ENCODE measurements at regions not wholly inside any gene's neighbourhood (a gene's known extent, or its start where the extent isn't known, plus 50 kb on each side); places are given as distances from the start of the nearest gene placed in this dataset.

DNA sequence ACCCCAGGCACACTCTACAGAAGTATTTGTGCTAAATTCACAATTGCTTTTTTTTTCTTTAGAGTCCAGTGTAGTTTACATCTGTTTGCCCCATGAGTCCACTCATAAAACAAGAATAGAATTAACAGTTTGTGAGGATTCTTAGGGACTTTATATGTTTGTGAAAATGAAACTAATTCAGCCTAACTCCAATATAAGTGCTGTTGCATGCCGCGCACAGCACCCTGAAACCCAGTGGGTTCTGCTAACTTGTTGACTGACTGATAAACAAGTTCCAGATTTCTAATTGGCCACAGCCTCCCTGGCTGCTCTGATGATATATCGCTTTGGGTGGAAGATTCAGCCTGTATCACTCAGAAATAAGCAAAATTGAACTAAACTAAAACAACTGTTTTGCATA is 561.4 kb downstream of the PKHD1 start:
- TF ChIP-seq CTCF (IDR thresholded peaks at IDR 0.05) (no peak), POLR2AphosphoS5 (IDR thresholded peaks at IDR 0.05; ENCODE audit: insufficient read depth in 1 of 2, low read depth in 1 of 2) (no peak)

Data from vagina (tissue), 2 donors.